ENCODE measurements at regions not wholly inside any gene's neighbourhood (a gene's known extent, or its start where the extent isn't known, plus 50 kb on each side); places are given as distances from the start of the nearest gene placed in this dataset.
A peak's percentile ranks its signal among the peaks of the same experiment; 100 is the strongest.

DNA sequence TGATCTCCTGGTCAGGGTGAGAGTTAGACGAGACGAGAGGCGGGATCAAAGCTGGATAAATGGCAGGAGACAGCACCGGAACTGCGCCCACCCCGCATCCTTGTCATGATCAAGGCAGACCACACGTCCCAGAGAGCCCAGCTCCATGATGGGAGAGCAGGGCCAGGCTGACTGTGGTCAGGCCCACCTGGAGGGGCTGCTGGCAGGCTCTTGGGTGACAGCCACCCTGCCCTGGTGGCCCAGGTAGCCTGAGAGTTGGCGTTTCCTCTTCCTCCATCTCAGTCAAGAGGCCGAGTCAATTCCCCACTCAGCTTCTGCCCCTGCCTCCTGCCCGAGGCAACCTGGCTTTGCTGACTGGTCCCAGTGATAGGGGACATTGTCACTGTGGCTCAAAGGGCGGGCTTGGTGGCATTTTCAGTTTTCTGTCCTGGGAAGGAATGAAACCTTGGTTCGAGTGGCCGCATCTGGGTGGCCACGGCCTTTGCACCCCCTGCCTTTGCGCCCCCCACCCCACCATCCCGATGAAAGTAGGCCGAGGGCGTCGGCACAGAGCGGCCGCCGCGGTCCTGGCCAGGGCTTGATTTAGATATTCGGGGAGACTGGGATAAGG lies 60.8 kb upstream of the PPARA start:
- H3K4me1 ChIP-seq = peaks cover 81 to 100% (median 98%) of the 10 kb centered on the region in 3 donors
- TF ChIP-seq, protein P1, sequence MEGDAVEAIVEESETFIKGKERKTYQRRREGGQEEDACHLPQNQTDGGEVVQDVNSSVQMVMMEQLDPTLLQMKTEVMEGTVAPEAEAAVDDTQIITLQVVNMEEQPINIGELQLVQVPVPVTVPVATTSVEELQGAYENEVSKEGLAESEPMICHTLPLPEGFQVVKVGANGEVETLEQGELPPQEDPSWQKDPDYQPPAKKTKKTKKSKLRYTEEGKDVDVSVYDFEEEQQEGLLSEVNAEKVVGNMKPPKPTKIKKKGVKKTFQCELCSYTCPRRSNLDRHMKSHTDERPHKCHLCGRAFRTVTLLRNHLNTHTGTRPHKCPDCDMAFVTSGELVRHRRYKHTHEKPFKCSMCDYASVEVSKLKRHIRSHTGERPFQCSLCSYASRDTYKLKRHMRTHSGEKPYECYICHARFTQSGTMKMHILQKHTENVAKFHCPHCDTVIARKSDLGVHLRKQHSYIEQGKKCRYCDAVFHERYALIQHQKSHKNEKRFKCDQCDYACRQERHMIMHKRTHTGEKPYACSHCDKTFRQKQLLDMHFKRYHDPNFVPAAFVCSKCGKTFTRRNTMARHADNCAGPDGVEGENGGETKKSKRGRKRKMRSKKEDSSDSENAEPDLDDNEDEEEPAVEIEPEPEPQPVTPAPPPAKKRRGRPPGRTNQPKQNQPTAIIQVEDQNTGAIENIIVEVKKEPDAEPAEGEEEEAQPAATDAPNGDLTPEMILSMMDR (IDR thresholded peaks at IDR 0.05) = no peak
- TF ChIP-seq POLR2A (IDR thresholded peaks at IDR 0.05) = no peak
- no peaks in the 10 kb centered on the region for H3K9me3 ChIP-seq
- no peaks in the 10 kb centered on the region for H3K27me3 ChIP-seq
- peak overlapping the region; percentile 92 to 100 (median 100) for H3K27ac ChIP-seq
- no peak for DNase-seq
- WGBS, 2 donors = 40 to 55% methylated on average over 4 to 12 of the region's 24 CpGs
- H3K36me3 ChIP-seq = peaks cover 18 to 71% (median 22%) of the 10 kb centered on the region in 3 donors
- H3K4me3 ChIP-seq = peak overlapping the region in 3 of 4 donors; percentile 25 to 58 (median 37)
- intact Hi-C loops (cut with DNase I) = no loop called here

GRCh38 chr22:46090036-46090591 lies 60.2 kb upstream of the PPARA start:
- Histone ChIP-seq H3K4me3 (peak overlapping the region in 3 of 4 donors; percentile 25 to 58 (median 37)), H3K27me3 (no peaks in the 10 kb centered on the region), H3K4me1 (peaks cover 76 to 100% (median 98%) of the 10 kb centered on the region in 3 donors), H3K27ac (peak overlapping the region; percentile 92 to 100 (median 100)), H3K36me3 (peaks cover 18 to 69% (median 22%) of the 10 kb centered on the region in 3 donors), H3K9me3 (no peaks in the 10 kb centered on the region)
- 15 to 54% methylated on average over 6 to 9 of the region's 22 CpGs for WGBS, 2 donors
- no peak for DNase-seq
- intact Hi-C loops (cut with DNase I) = no loop called here
- no peak for TF ChIP-seq POLR2A (IDR thresholded peaks at IDR 0.05)
- TF ChIP-seq, protein P1 (IDR thresholded peaks at IDR 0.05) = no peak

DNA sequence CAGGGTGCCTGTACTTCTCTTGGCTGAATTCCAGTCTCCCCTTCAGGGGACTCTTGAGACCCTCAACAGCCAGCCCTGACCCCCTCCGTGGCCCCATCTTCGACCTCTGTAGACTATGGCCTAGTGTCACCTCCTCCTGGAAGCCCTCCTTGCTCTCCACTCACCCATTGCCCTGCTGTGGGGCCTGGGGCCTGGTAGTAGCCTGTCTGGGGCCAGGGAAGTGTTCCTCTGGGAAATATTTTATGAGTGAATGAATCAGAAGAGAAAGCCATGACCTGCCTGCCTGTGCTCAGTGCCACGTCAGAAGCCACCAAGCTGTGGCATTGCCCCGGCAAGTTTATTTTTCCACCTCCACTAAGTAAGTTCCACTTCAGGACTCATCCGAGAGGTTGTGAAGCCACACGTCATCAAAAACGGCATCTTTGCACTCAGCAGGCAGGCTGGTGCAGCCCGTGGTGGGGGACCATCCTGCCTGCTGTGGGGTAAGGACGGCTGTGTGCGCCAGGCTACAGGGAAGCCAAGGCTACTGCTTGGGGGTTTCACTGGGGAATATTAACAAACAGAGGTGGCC lies 59.6 kb upstream of the PPARA start:
- WGBS, 2 donors = 46 to 61% methylated on average over 5 to 8 of the region's 10 CpGs
- Histone ChIP-seq H3K27me3 (no peaks in the 10 kb centered on the region), H3K4me1 (peaks cover 71 to 100% (median 95%) of the 10 kb centered on the region in 3 donors), H3K9me3 (no peaks in the 10 kb centered on the region), H3K4me3 (peak overlapping the region in 1 of 4 donors; percentile 58), H3K36me3 (peaks cover 18 to 69% (median 22%) of the 10 kb centered on the region in 3 donors), H3K27ac (peak overlapping the region; percentile 92 to 100 (median 100))
- intact Hi-C loops (cut with DNase I) = no loop called here
- no peak for DNase-seq
- no peak for TF ChIP-seq POLR2A (IDR thresholded peaks at IDR 0.05)
- TF ChIP-seq, protein P1 (IDR thresholded peaks at IDR 0.05) = no peak

- Histone ChIP-seq H3K9me3 (no peaks in the 10 kb centered on the region), H3K4me3 (peak overlapping the region in 1 of 4 donors; percentile 21), H3K36me3 (peaks cover 18 to 74% (median 22%) of the 10 kb centered on the region in 3 donors), H3K4me1 (peaks cover 71 to 100% (median 95%) of the 10 kb centered on the region in 3 donors), H3K27me3 (no peaks in the 10 kb centered on the region), H3K27ac (peak overlapping the region; percentile 92 to 100 (median 100))
- WGBS, 2 donors = 44 to 65% methylated on average over 8 to 14 of the region's 19 CpGs
- no peak for TF ChIP-seq POLR2A (IDR thresholded peaks at IDR 0.05)
- TF ChIP-seq, protein P1 (IDR thresholded peaks at IDR 0.05) = no peak
- intact Hi-C loops (cut with DNase I) = no loop called here
- no peak for DNase-seq
These were observed 58.9 kb upstream of the PPARA start for GRCh38 chr22:46091277-46091977.
